HG02763 (cell line): ENCODE measurements at regions not wholly inside any gene's neighbourhood (a gene's known extent, or its start where the extent isn't known, plus 50 kb on each side); places are given as distances from the start of the nearest gene placed in this dataset.

ENCODE experiments used
- ATAC-seq: cut with Tn5 transposase; IDR thresholded peaks from one replicate; pipeline ENCODE4 v1.9.1; 2021; ENCODE audit warnings: mild to moderate bottlenecking, moderate library complexity; ENCODE audit not compliant: unreplicated experiment

DNA sequence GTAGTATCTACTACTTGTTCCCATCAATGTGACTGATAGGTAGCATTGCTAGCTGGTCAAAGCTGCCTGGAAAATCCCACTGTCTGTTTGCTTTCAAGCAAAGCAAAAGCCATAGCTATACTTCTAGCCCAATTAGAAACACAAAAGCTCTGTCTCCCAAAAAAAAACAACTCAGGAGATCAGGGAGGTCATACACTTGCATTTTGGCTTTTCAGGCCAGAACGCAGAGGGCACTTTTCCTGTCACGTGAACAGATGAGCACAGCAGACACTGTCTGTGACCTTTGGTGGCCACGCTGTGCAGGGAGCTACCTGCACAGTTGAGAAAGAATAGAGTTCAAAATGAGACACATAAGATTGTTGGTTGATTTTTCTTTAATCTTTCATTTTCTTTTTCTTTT lies 441.7 kb upstream of the PDZRN3 start:
- no peak for ATAC-seq

DNA sequence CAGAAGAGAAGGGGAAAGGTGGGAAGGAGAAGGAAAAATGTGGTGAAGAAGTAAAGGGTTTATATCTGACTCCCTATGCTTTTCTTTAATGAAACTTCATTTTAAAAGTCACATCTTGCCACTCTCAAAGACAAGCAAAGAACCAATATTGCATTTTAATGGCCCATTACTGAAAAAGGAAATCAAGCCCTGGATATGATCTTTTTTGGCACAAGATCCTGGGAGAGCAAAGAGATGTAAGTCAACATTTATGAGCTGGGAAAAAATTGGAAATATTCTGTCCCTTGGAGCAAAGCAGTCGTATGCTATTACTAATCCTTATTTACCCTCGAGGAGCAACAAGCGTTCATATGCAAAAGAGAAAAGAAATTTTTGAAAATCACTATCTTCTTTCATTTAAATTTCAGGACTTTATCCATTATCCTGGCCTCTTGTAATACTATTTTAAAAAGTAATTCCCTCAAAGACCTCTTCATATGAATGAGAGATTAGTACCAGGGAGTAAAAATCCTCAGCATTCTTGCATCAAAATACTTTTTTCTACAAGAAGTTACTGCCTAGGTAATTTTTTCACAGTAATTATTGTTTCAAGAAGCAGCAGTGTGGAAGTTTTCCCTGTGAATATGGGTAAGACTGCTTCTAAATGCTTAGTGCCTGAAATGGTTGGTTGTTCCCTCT lies 435.3 kb upstream of the PDZRN3 start:
- no peak for ATAC-seq

DNA sequence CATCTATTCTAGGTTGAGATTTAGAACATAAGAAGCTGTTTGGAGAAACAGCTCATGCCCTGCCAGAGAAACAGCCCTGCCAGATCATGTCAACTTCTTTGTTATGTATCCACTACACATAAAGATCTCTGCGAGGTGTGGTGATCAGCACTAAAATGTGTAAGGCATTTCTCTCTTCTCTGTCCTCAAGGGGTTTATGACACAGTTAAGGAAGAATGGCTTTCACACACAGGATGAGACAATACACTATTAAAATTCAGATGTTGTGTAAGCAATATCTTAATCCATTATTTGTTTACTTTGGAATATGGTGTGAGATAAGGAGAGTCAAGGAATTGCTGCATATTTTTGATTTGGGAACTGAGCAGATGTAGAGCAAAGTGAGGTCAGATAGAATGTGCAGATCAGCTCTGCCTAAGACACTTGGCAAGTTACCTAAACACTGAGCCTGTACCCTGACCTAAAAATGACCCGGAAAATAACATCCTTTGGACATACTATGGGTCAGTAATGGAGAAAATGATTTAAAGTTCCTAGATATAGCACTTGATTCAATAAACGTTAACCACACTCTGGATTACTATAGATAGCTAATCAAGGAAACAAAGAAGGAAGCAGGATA lies 434.7 kb upstream of the PDZRN3 start:
- ATAC-seq = no peak

DNA sequence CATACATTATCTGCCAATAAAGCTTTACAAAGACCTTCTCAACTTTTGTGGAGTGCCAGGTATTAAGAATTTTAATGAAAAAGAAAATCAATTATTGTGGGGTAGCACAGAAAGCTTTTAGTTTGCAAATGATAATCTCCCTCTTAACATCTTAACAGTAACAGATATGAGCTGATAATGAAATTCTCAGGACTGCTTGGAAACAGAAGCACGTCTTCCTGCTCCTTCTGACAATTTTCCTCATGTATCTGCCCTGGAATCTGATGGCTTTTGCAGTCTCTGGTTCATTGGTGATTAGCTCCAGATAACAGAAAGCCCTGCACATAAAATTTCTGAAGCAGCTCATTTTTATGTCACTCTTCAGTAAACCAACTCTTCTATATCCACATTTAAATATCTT lies 432.4 kb upstream of the PDZRN3 start:
- no peak for ATAC-seq

DNA sequence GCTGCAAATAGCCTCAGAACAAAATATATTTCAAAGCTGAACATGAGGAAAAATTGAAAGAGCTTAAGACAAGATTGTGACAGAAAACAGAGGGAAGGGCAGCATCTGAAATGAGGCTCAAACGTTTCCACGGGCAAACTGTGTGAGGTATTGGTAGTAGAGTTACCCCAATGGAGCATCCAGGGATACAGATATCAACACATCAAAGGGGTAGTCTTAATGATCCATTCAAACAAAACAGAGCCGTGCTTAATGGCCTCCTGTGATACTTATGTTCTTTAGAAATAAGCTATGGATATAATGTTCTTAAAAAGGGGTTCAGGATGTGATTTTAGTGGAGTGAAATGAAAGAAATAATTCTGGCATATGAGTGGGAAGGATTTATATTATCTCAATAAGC lies 430.3 kb upstream of the PDZRN3 start:
- no peak for ATAC-seq

DNA sequence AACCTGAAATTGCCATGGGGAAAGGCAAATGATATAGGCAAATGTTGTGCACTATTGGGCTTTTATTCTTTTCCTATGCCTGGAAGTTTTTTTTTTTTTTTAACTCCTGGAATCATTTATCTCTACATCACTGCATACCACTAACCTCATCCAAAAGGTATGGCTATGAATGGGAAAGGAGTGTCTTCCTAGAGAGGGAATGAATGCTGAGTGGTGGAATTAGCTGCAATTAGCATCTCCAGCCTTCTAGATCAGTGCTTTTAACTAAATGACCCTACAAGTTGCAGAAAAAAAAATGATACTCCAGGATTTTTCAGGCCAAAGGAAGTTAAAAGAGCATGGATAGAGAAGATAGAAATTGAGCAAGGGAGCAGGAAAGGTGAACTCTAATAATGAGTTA lies 429.8 kb upstream of the PDZRN3 start:
- ATAC-seq = no peak

DNA sequence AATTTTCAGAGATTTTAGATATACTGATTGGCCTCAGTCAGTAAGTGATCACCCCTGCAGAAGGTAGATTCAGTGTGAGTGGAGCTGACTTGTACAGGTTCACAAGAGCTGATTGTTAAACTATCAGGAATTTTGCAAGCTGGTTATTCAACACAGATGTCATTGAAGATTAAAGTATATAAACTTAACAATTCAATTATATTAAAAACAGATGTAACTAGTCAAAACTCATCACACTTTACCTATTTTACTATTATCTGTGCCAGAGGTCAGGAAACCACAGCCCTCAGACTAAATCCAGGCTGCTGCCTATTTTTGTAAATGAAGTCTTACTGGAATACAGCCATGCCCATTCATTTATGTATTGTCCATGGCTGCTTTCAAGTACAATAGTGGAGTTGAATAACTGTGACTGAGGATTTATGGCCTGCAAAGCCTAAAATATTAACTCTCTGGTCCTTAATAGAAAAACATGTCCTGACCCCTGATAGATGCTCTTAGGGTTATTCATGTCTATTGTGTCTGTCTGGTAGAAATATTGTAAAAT lies 429.3 kb upstream of the PDZRN3 start:
- no peak for ATAC-seq

DNA sequence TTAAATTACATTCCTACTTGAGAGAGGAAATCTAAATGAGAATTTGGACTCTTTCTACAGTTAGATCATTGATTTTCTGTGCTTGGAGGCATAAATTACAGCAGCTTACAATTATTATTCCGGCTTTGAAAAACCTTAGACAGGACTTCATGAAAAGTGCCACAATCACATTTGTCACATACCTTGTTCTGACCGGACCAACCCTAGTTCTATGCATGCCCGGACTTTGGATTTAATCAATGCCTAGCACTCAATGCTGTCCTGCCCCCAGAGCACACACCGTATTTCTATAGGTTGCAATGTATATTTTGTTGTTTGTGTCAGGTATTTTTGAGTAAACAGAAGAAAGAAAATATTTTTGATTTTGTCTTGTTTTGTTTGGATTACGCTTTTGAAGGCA lies 424.7 kb upstream of the PDZRN3 start:
- no peak for ATAC-seq

DNA sequence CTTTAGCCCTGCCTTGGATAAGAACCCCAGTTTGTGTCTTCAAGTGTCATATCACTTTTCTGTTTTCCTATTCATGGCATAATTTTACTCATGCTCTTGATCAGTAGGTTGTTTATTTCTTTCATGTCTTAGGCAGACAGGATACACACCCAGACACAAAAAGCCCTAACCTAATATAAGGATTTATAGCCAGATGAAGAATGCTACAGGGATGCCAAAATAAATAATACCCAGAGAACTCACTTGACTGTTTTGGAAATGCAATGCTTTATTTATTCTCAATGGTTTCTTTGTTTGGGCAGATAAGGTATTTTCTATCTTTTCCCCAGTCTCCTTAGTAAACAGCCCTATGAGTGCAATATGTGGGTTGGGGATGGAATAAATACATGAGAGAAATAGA lies 424.0 kb upstream of the PDZRN3 start:
- no peak for ATAC-seq

DNA sequence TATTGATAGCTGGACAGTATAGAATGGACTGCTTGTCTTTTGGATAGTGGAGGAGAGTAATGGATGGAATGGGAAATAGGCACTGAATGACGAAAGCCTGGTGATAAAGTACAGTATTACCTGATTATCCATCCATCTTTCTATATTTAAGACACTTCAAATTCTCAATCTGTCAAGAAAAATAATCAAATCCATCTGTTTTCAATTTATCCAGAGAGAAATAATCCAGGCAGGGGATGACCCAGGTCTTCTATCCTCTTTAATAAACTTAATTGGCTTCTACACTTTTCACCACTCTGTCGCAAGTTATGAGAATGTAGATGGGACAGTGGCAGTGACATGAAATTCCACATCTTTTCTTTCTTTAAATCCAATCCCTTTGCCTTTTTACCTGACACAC lies 420.3 kb upstream of the PDZRN3 start:
- ATAC-seq = no peak

DNA sequence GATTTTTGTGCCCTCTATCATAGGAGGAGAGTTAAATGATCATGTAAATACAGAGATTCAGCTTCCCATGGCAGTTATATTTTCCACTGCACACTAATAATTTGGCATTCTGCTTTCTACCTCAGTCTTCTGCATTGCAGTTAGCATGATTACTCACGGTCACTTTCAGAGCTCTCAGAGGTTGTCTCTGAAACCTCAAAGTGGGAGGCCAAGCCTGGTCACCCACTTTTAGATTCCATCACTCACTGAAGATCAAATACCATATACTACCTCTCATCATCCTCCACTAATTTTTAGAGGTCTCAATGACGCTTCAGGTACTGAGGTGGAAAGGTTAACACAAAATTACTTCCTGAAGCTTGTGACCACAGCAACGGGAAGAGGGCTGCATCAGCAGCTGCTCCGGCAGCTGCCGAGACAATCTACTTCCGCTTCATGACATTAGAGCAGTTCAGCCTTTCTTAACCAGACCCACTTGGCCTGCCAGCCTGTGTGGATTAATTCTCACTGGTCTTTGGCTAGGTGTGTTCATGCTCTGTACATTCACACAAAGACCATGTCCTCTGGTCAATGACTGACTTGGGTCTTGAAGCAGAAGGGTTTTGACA lies 416.4 kb upstream of the PDZRN3 start:
- ATAC-seq = no peak

DNA sequence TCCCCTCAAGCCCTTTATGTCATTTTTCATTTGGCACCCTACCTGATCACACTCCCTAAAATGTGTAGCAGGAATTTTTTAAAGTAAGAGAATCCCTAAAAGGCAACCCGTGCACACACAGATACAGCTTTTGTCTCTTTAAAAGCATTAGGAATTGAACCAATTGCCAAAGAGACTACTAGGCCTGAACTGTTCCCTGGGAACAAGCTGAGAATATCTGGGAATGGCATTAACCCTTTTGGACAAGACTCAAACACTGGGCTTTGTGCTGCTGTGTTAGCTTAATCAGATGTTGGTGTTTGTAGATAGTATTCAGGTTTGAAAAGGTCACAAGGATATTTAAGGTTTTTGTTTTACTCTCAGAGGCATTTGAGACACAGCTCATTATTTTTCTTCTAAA lies 414.4 kb upstream of the PDZRN3 start:
- ATAC-seq = no peak

DNA sequence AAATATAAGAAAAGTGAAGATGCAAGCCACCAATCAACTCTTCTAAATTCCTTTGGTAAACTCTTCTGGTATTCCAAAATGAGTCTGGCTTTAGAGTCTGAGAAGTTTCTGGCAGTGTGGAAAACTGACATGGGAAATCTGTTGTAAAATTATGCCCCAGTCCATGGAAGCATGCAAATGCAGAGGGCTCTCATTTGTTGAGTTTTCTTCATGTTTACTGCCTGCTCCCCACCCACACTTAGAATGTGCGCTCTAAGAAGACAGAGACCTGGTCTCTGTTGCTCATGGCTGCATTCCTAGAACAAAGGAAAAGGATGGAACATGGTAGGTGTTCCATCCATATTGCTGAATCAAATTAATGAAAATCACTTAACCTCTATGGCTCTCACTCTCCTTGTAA lies 411.8 kb upstream of the PDZRN3 start:
- no peak for ATAC-seq

DNA sequence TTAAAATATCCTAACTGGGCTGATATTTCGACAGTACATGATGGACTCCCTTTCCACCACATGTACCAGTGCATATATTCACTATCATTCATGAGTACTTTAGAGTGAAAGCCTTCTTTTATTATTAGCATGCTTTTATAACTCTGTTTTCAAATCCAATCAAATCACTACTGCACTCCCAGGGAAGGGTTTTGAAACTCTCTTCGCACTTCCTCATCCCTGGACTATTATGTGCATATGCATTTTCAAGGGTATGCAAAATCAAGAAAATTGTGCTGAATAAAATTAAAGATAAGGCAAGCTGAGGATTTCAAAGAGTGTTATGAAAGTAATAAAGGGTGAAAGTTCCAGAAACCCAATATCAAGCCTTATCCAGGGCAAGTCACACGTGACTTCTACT lies 411.4 kb upstream of the PDZRN3 start:
- no peak for ATAC-seq

DNA sequence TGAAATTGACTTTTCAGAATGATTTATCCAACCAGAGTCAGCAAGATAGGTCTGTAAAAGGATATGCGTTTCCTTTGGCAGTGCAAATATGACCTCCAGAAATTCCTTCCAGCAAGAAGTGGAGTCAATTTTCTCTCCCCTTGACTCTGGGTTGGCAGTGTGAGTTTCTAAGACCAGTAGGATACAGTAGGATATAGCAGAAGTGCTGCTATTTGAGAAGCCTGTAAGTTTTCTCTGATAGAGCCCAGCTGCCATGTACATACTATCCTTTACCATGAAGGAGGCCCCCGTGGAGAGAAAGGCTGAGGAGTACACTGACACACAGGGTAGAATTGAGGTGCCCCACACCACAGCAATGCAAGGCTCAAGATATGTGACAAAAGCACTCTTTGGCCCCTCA lies 409.1 kb upstream of the PDZRN3 start:
- no peak for ATAC-seq

DNA sequence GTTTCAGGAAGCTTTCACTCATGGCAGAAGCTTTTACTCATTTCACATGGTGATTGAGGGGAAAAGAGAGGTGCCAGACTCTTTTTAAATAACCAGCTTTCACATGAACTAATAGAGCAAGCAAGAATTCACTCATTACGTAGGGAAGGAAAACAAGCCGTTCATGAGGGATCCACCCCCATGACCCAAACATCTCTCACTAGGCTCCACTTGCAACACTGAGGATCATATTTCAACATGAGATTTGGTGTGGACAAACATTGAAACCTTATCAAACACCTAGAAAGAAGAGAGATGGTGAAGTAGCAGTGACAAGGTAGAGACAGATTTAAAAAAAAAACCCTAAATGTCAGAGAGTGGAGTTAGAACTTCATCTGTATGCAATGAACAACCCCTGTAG lies 408.6 kb upstream of the PDZRN3 start:
- ATAC-seq = no peak

DNA sequence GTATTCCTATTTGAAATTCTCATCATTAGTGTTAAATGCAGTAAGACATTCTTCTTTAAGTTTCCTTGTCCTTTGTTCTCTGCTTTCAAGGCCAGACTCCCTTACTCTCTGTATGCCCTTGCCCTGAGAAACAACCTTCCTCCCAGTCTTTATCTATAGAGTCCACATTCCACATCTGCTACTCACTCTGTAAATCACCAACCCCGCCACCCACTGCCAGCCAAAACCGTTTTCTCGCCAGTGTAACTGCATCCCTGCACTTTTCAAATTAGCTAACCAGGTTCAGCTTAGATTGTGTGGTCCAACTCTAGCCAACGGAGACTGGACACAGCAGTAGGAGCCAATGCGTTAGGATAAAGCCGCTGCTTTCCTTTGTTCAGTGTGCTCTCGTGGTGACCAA lies 402.4 kb upstream of the PDZRN3 start:
- no peak for ATAC-seq

DNA sequence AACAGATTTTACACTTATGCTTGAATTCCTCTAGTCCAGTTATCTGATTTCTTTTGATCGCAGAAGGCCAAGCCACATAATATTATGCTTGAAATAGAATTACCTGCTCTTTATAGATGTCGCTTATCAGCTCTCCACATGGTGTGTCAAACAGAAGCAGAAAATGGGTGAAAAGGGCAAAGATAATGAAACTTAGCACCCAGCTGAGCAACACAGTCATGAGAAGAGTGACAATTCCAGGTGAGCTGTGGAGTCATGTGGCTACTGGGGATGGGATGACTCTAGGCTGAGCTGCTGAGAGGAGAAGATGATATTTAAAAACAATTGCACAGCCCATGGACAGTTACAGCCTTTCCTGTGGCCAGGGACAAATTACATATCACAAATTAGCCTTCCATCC lies 398.7 kb upstream of the PDZRN3 start:
- no peak for ATAC-seq

DNA sequence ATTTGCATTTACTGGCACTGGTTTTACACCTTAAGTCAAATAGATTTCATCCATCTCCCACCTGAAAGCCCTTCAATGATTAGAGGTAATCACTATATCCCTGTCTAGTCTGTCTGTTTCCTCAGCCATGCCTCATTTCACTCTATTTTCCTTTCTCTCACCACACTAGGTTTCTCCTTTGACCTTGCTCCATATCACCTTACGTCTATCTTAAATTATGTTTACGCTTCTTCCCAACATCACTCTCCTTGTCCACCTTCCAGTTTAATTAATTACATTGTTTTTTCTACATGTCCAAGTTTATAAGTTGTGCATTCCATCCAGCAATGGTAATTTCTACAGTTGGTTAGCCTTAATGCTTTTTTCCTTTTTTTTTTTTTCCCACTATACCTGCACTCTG lies 396.7 kb upstream of the PDZRN3 start:
- ATAC-seq = no peak

DNA sequence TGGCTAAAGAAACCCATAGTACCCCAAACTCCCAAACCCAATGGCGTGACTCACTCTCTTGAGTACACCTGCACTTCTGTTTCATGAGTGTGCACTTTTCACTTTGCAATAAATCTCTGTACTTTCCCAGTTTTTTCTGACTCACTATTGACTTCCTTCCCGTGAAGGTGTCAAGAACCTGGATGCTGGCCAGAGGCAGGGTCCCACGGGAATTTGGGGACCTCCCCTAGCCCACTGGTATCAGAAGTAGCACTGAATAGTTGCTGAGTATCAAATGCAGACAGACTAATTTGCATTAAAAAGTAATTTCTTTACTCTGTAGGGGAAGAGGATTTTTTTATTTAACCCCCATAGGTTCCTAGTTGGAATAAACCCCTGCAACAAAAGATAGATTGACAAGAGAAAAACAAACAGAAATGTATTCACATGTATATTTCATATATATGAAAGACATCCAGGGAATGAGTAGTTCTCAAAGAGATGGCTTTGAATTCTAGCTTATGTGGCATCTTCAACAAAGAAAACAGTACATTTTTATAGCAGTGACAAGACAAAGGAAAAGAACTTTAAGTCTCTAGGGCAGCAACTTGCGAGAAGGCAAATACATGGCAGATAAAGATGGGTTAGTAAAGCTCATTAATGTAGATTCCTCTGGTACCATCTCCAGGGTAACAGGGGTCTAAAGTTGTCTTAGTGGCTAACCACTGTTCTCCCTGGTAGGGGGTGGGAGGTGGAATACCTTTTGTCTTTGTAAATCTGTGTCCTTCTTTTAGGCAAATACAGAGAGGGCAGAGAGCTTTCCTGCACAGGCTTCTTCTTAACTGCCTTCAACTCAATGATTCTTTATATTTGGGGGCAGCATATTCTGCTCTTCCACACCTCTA lies 385.5 kb upstream of the PDZRN3 start:
- ATAC-seq = no peak

DNA sequence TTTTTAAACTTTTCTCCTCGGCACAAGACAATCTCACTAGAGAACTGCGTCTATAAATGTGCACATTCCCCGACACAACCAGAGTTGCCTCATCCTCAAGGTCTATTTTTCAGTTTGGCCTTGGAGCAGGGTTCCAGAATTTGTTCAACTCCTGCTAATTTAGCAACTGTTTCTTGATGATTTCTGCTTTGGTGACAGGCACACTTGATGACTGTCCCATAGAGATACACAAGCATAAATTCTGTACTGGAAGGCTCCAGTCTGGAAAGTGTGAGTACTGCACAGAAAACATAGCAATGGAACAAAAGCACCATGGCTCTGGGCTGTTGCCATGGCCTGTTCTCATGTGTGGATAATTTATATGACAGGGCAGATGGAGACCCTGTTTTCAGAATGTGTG lies 379.6 kb upstream of the PDZRN3 start:
- no peak for ATAC-seq
